ENCODE measurements at regions not wholly inside any gene's neighbourhood (a gene's known extent, or its start where the extent isn't known, plus 50 kb on each side); places are given as distances from the start of the nearest gene placed in this dataset.
"Not testable (repeated sequence)": the region's sequence is repeated elsewhere in the genome, so short reads cannot be mapped to it uniquely, and the experiment has no call there.

GRCh38 chr7:89584896-89585295 lies 569.4 kb upstream of the STEAP1 start:
- no peak for DNase-seq
- no peak overlapping the region for H3K27ac ChIP-seq
- H3K4me3 ChIP-seq (ENCODE audit: low read depth, low read length), result no peak overlapping the region
- TF ChIP-seq, protein P1, sequence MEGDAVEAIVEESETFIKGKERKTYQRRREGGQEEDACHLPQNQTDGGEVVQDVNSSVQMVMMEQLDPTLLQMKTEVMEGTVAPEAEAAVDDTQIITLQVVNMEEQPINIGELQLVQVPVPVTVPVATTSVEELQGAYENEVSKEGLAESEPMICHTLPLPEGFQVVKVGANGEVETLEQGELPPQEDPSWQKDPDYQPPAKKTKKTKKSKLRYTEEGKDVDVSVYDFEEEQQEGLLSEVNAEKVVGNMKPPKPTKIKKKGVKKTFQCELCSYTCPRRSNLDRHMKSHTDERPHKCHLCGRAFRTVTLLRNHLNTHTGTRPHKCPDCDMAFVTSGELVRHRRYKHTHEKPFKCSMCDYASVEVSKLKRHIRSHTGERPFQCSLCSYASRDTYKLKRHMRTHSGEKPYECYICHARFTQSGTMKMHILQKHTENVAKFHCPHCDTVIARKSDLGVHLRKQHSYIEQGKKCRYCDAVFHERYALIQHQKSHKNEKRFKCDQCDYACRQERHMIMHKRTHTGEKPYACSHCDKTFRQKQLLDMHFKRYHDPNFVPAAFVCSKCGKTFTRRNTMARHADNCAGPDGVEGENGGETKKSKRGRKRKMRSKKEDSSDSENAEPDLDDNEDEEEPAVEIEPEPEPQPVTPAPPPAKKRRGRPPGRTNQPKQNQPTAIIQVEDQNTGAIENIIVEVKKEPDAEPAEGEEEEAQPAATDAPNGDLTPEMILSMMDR (IDR thresholded peaks at IDR 0.05; ENCODE audit: low read depth, low read length), result no peak
- H3K36me3 ChIP-seq, result no peaks in the 10 kb centered on the region
- H3K27me3 ChIP-seq (ENCODE audit: insufficient read depth, low read depth, severe bottlenecking), result no peaks in the 10 kb centered on the region
- no peaks in the 10 kb centered on the region for H3K9me3 ChIP-seq (ENCODE audit: severe bottlenecking)

GRCh38 chr7:89593125-89593524 lies 561.1 kb upstream of the STEAP1 start:
- TF ChIP-seq, protein P1 (IDR thresholded peaks at IDR 0.05; ENCODE audit: low read depth, low read length), result no peak
- DNase-seq, result no peak
- Histone ChIP-seq H3K27ac (no peak overlapping the region), H3K36me3 (no peaks in the 10 kb centered on the region), H3K27me3 (ENCODE audit: insufficient read depth, low read depth, severe bottlenecking) (no peaks in the 10 kb centered on the region), H3K4me3 (ENCODE audit: low read depth, low read length) (no peak overlapping the region), H3K9me3 (ENCODE audit: severe bottlenecking) (no peaks in the 10 kb centered on the region)

DNA sequence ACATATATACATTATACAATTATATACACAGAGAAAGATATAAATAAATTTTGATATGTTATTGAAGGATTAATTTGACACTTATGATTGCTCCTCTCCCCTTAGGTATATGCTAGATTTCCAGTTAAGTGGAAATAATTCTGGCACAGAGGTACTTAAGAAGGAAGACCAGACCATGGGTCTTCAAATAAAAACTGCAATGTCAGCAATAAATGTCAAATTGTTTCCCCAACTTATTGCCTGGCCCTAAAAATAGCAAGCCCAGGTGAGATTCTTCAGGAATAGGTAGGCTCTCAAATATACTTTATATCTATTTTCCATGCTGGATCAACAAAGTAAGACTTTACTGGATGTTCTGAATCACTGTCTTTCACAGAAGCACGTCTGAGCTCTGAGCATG lies 551.3 kb upstream of the STEAP1 start:
- Histone ChIP-seq H3K36me3 (no peaks in the 10 kb centered on the region), H3K27me3 (ENCODE audit: insufficient read depth, low read depth, severe bottlenecking) (no peaks in the 10 kb centered on the region), H3K4me3 (ENCODE audit: low read depth, low read length) (no peak overlapping the region), H3K27ac (no peak overlapping the region), H3K9me3 (ENCODE audit: severe bottlenecking) (peaks cover 5% of the 10 kb centered on the region)
- no peak for DNase-seq
- TF ChIP-seq, protein P1 (IDR thresholded peaks at IDR 0.05; ENCODE audit: low read depth, low read length), result no peak

DNA sequence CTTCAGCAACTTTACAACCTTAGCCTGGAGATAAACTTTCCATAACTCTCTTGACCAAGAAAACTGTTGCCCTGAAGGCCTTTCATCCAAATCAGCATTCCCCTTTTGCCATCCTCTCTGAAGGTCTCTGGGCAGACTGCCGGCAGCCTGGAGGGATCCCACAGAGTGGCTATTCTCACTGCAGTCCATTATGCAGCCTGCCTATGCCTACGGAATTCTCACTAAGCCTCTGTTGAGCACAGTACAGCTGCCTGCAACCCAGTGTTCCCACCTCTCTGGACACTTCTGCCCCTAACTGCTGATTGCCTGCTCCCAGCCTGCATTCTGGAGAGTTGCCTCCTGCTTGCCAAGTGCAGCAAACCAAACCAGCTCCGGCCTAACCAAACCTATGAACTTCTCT lies 548.9 kb upstream of the STEAP1 start:
- no peak for DNase-seq
- H3K27ac ChIP-seq, result no peak overlapping the region
- H3K27me3 ChIP-seq (ENCODE audit: insufficient read depth, low read depth, severe bottlenecking), result no peaks in the 10 kb centered on the region
- H3K36me3 ChIP-seq, result no peaks in the 10 kb centered on the region
- TF ChIP-seq, protein P1 (IDR thresholded peaks at IDR 0.05; ENCODE audit: low read depth, low read length), result no peak
- peaks cover 5% of the 10 kb centered on the region for H3K9me3 ChIP-seq (ENCODE audit: severe bottlenecking)
- H3K4me3 ChIP-seq (ENCODE audit: low read depth, low read length), result no peak overlapping the region

DNA sequence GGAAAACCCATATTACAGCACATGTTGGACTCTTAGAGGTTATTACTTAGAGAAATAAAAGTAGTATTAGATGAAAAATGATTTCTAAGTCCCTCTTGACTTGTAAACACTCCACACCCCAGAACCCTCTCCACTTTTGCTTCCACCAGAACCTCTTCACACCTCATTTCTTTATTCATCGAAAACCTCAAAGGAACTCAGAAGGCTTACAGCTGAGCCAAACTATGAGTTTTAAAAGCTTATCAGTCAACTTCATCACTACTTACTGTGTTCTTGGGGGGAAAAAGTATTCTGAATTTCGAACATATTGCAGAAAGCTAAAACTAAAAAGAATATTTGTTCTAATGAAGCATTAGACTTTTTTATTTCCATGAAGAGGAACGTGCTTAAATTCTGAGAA lies 547.8 kb upstream of the STEAP1 start:
- no peak for DNase-seq
- TF ChIP-seq, protein P1 (IDR thresholded peaks at IDR 0.05; ENCODE audit: low read depth, low read length), result no peak
- Histone ChIP-seq H3K4me3 (ENCODE audit: low read depth, low read length) (no peak overlapping the region), H3K9me3 (ENCODE audit: severe bottlenecking) (no peaks in the 10 kb centered on the region), H3K27me3 (ENCODE audit: insufficient read depth, low read depth, severe bottlenecking) (no peaks in the 10 kb centered on the region), H3K27ac (no peak overlapping the region), H3K36me3 (no peaks in the 10 kb centered on the region)

- no peaks in the 10 kb centered on the region for H3K9me3 ChIP-seq (ENCODE audit: severe bottlenecking)
- H3K27ac ChIP-seq, result no peak overlapping the region
- no peaks in the 10 kb centered on the region for H3K27me3 ChIP-seq (ENCODE audit: insufficient read depth, low read depth, severe bottlenecking)
- DNase-seq, result no peak
- TF ChIP-seq, protein P1 (IDR thresholded peaks at IDR 0.05; ENCODE audit: low read depth, low read length), result no peak
- no peaks in the 10 kb centered on the region for H3K36me3 ChIP-seq
- H3K4me3 ChIP-seq (ENCODE audit: low read depth, low read length), result no peak overlapping the region
Observed at GRCh38 chr7:89607792-89608191, 546.5 kb upstream of the STEAP1 start.

GRCh38 chr7:89616829-89617228 lies 537.4 kb upstream of the STEAP1 start:
- not testable (repeated sequence) for DNase-seq; H3K27me3 ChIP-seq (ENCODE audit: insufficient read depth, low read depth, severe bottlenecking); H3K36me3 ChIP-seq; H3K27ac ChIP-seq; H3K9me3 ChIP-seq (ENCODE audit: severe bottlenecking); H3K4me3 ChIP-seq (ENCODE audit: low read depth, low read length)

Data from WERI-Rb-1 (cell line).